ENCODE measurements at regions not wholly inside any gene's neighbourhood (a gene's known extent, or its start where the extent isn't known, plus 50 kb on each side); places are given as distances from the start of the nearest gene placed in this dataset.

- no peak for TF ChIP-seq CTCF (IDR thresholded peaks at IDR 0.05 in 2 of 3, conservative IDR thresholded peaks at IDR 0.05 in 1 of 3; ENCODE audit: borderline replicate concordance in 1 of 3, insufficient read depth in 1 of 3, low read depth in 2 of 3, low read length in 2 of 3)
- TF ChIP-seq ELF1 (IDR thresholded peaks at IDR 0.05; ENCODE audit: borderline replicate concordance, low read depth): no peak
- no peak for TF ChIP-seq JUND (IDR thresholded peaks at IDR 0.05)
- no peak for TF ChIP-seq YY1 (IDR thresholded peaks at IDR 0.05; ENCODE audit: extremely low read depth, insufficient replicate concordance, low read depth, low read length)
- TF ChIP-seq RAD21 (IDR thresholded peaks at IDR 0.05; ENCODE audit: low read depth): no peak
- TF ChIP-seq ZFX (IDR thresholded peaks at IDR 0.05): no peak
Measured at GRCh38 chr9:65458465-65458864, 173.5 kb upstream of the FOXD4L5 start.
